ENCODE measurements at regions not wholly inside any gene's neighbourhood (a gene's known extent, or its start where the extent isn't known, plus 50 kb on each side); places are given as distances from the start of the nearest gene placed in this dataset.

DNA sequence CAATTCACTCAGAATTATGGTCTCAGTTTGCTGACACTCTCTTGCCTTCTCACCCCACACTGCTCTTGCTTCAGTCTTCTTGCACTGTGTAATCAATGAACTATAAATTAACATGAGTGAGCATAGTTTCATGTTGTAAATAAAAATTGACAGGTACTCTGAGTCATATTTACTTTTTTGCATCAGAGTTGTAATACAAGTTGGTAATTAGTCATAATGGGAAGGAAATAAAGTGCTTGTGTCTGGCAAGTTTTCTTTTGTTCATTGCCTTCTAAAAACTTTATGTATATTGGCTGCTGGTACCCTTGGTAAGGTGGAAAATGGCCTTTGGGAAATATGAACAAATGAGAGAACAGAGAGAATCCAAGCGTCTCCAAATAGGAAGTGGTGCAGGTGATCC lies 169.3 kb upstream of the MAGI2 start:
- TF ChIP-seq POLR2A (IDR thresholded peaks at IDR 0.05; ENCODE audit: low read depth, low read length) = no peak
- no peak for TF ChIP-seq POLR2AphosphoS5 (IDR thresholded peaks at IDR 0.05; ENCODE audit: insufficient read depth, low read depth, low read length)
- TF ChIP-seq, protein P1, sequence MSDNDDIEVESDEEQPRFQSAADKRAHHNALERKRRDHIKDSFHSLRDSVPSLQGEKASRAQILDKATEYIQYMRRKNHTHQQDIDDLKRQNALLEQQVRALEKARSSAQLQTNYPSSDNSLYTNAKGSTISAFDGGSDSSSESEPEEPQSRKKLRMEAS (IDR thresholded peaks at IDR 0.05; ENCODE audit: insufficient read depth, insufficient read length) = no peak
- TF ChIP-seq, protein P2, sequence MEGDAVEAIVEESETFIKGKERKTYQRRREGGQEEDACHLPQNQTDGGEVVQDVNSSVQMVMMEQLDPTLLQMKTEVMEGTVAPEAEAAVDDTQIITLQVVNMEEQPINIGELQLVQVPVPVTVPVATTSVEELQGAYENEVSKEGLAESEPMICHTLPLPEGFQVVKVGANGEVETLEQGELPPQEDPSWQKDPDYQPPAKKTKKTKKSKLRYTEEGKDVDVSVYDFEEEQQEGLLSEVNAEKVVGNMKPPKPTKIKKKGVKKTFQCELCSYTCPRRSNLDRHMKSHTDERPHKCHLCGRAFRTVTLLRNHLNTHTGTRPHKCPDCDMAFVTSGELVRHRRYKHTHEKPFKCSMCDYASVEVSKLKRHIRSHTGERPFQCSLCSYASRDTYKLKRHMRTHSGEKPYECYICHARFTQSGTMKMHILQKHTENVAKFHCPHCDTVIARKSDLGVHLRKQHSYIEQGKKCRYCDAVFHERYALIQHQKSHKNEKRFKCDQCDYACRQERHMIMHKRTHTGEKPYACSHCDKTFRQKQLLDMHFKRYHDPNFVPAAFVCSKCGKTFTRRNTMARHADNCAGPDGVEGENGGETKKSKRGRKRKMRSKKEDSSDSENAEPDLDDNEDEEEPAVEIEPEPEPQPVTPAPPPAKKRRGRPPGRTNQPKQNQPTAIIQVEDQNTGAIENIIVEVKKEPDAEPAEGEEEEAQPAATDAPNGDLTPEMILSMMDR (IDR thresholded peaks at IDR 0.05; ENCODE audit: extremely low read depth in 1 of 2, insufficient read depth in 1 of 2, low read depth in 1 of 2, low read length in 2 of 2) = no peak

Data from endothelial cell of umbilical vein (primary cell).